DMS53 treated with DMSO at 0.1 percent for 48 hours (cell line): ENCODE measurements at regions not wholly inside any gene's neighbourhood (a gene's known extent, or its start where the extent isn't known, plus 50 kb on each side); places are given as distances from the start of the nearest gene placed in this dataset.

Experiments
- DNase-seq: peaks from one replicate; lab custom pipeline; 2025; ENCODE audit not compliant: unreplicated experiment; lab: John Stamatoyannopoulos, UW

GRCh38 chr5:164332349-164333196, 827.2 kb downstream of the MAT2B start:
- DNase-seq = no peak

GRCh38 chr5:164335837-164336236, 830.4 kb downstream of the MAT2B start:
- no peak for DNase-seq

- DNase-seq = no peak
Observed at GRCh38 chr5:164336276-164336675, 830.9 kb downstream of the MAT2B start.

GRCh38 chr5:164336906-164337305, 831.5 kb downstream of the MAT2B start:
- DNase-seq = no peak

- no peak for DNase-seq
Observed at GRCh38 chr5:164341056-164341619, 835.7 kb downstream of the MAT2B start.

GRCh38 chr5:164345173-164345849, 839.9 kb downstream of the MAT2B start:
- no peak for DNase-seq

GRCh38 chr5:164345853-164346252, 840.4 kb downstream of the MAT2B start:
- no peak for DNase-seq

- DNase-seq = no peak
Observed at GRCh38 chr5:164346785-164347630, 841.6 kb downstream of the MAT2B start.

GRCh38 chr5:164350236-164350635, 844.8 kb downstream of the MAT2B start:
- no peak for DNase-seq

GRCh38 chr5:164351245-164351834, 845.9 kb downstream of the MAT2B start:
- DNase-seq = no peak

GRCh38 chr5:164352695-164353094, 847.3 kb downstream of the MAT2B start:
- DNase-seq = no peak

- no peak for DNase-seq
Observed at GRCh38 chr5:164353155-164353554, 847.7 kb downstream of the MAT2B start.

GRCh38 chr5:164354139-164354751, 848.8 kb downstream of the MAT2B start:
- DNase-seq = no peak

GRCh38 chr5:164355267-164355830, 849.9 kb downstream of the MAT2B start:
- no peak for DNase-seq

- DNase-seq = no peak
Observed at GRCh38 chr5:164356790-164357189, 851.4 kb downstream of the MAT2B start.

- DNase-seq = no peak
Observed at GRCh38 chr5:164357395-164358033, 852.1 kb downstream of the MAT2B start.

GRCh38 chr5:164358531-164359259, 853.3 kb downstream of the MAT2B start:
- DNase-seq = no peak

- no peak for DNase-seq
Observed at GRCh38 chr5:164359260-164360255, 854.1 kb downstream of the MAT2B start.
